Progenitor cell of endocrine pancreas (in vitro differentiated cells): ENCODE measurements at regions not wholly inside any gene's neighbourhood (a gene's known extent, or its start where the extent isn't known, plus 50 kb on each side); places are given as distances from the start of the nearest gene placed in this dataset.

Experiments used
- DNase-seq: peaks from one replicate; pipeline ENCODE4 v3.0.0; 2021; ENCODE audit warnings: low spot score; ENCODE audit not compliant: unreplicated experiment
- H3K27ac Mint-ChIP-seq: 2 replicates; pipeline ENCODE4 v1.8.0; 2021; ENCODE audit warnings: mild to moderate bottlenecking, moderate library complexity, mixed read lengths
- H3K27me3 Mint-ChIP-seq: 2 replicates; pipeline ENCODE4 v1.8.0; 2021; ENCODE audit warnings: mixed read lengths
- H3K36me3 Mint-ChIP-seq: 2 replicates; pipeline ENCODE4 v1.8.0; 2022; ENCODE audit warnings: mixed read lengths; ENCODE audit not compliant: insufficient read depth
- H3K4me1 Mint-ChIP-seq: 2 replicates; pipeline ENCODE4 v1.8.0; 2021; ENCODE audit warnings: low read depth, mixed read lengths
- H3K4me3 Mint-ChIP-seq: 2 replicates; pipeline ENCODE4 v1.8.0; 2021; ENCODE audit warnings: low read depth, mild to moderate bottlenecking, moderate library complexity, mixed read lengths
- H3K9me3 Mint-ChIP-seq: 2 replicates; pipeline ENCODE4 v1.8.0; 2021; ENCODE audit warnings: low read depth, mixed read lengths
- CTCF ChIP-seq: fragments of 200-600 bp; sonication (generic); IDR thresholded peaks from one replicate; pipeline ENCODE4 v1.5.0; 2021; ENCODE audit warnings: antibody characterized with exemption, mild to moderate bottlenecking; ENCODE audit not compliant: unreplicated experiment

- H3K4me1 Mint-ChIP-seq: no peaks in the 10 kb centered on the region
- H3K9me3 Mint-ChIP-seq: peaks cover 5% of the 10 kb centered on the region
- no peak overlapping the region for H3K4me3 Mint-ChIP-seq
- H3K27me3 Mint-ChIP-seq: no peaks in the 10 kb centered on the region
- DNase-seq: no peak
- no peak overlapping the region for H3K27ac Mint-ChIP-seq
- no peaks in the 10 kb centered on the region for H3K36me3 Mint-ChIP-seq
- TF ChIP-seq CTCF: no peak
Measured at GRCh38 chr13:105105471-105105870, 1430.0 kb downstream of the EFNB2 start.

DNA sequence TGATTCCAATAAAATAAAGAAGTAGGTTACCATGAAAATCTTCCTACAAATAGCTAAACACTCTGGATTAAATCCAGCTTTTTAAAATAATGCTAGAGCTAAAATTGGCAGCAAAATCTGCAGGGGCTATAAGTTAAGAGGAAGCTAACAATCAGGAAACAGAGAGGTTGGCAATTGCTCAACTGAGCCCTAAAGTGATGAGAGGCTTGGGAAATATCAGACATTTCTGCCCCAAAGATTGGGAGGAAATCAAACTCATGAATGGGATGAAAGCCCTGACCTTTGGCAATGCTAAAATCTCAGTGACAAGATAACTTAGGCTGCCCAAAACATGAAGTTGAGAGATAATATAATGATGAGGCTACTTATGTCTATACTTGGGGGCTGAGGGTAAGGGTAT, 1437.9 kb downstream of the EFNB2 start:
- Mint-ChIP-seq H3K36me3 (no peaks in the 10 kb centered on the region), H3K9me3 (no peaks in the 10 kb centered on the region)
- no peak for TF ChIP-seq CTCF

DNA sequence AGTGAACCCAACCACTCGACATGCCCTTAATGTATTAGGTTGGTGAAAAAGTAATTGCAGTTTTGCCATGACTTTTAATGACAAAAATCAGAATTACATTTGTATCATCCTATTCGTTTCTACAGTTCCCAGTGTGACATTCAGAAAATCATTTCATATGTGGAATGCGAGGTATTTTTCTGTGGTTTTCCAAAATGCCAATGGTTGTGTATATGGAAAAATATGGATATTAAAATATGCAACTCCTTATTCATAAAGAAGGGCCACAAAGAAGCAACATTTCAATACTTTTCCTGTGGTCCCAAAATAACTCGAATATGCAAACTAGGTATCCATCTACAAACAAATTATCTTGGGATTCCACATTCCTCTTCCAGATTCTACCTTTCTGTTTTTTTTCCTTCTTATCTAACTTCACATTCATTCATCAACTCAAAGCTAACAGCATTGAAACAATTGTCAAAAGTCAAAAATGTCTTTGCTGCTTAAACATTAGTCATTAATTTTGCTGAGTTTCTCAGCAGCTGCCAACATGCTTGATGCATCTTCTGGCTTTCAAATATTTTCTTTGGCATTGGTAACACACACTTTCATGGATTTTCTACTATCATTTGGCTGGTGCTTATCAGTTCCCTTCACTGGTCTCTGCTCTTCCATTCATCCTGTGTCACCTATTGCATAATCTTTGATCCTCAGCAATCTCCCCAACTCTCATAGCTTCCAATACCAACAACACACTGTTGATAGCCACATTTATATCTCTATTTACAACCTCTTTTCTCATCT, 1445.4 kb downstream of the EFNB2 start:
- no peak for TF ChIP-seq CTCF
- Mint-ChIP-seq H3K27ac (no peak overlapping the region), H3K4me1 (no peaks in the 10 kb centered on the region), H3K9me3 (no peaks in the 10 kb centered on the region), H3K36me3 (no peaks in the 10 kb centered on the region), H3K27me3 (no peaks in the 10 kb centered on the region), H3K4me3 (no peak overlapping the region)
- DNase-seq: no peak

More for the DNA sequence above, 1437.9 kb downstream of the EFNB2 start:
- H3K4me3 Mint-ChIP-seq: no peak overlapping the region
- no peak for DNase-seq
- H3K27me3 Mint-ChIP-seq: no peaks in the 10 kb centered on the region
- H3K27ac Mint-ChIP-seq: no peak overlapping the region
- H3K4me1 Mint-ChIP-seq: no peaks in the 10 kb centered on the region

DNA sequence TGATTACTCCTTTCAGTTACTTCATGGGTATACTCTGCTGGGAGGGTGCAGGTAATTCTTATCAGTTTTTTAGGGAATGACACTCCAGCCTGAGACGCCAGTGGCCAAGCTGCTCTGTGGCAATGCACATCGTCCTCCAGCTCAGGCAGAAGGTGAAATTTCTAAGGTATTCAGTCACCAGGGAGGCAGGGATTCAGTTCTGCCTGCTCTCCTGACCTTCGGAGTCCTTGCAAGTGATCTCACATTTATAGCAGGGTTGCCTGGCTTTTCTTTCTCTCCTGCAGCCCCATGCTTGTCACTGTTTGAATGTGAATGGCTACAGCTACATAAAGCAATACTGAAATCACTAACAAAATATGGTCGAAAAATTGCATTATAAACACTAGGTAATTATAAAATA, 1447.5 kb downstream of the EFNB2 start:
- Mint-ChIP-seq H3K27me3 (no peaks in the 10 kb centered on the region), H3K36me3 (no peaks in the 10 kb centered on the region), H3K4me1 (no peaks in the 10 kb centered on the region), H3K9me3 (no peaks in the 10 kb centered on the region), H3K27ac (no peak overlapping the region), H3K4me3 (no peak overlapping the region)
- no peak for TF ChIP-seq CTCF
- no peak for DNase-seq

DNA sequence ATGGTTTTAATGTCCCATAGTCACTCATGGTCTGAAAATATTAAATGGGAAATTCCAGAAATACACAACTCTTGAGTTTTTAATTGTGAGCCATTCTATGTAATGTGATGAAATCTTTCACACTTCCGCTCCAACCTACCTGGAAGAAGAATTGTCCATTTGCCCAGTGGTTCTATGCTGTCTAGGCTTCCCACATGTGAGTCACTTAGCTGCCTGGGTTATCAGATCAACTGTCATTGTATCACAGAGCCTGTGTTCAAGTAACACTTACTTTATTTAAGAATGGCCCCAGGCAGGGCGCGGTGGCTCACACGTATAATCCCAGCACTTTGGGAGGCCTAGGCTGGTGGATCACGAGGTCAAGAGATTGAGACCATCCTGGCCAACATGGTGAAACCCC, 1450.5 kb downstream of the EFNB2 start:
- H3K4me1 Mint-ChIP-seq: no peaks in the 10 kb centered on the region
- TF ChIP-seq CTCF: no peak
- no peak overlapping the region for H3K27ac Mint-ChIP-seq
- H3K27me3 Mint-ChIP-seq: no peaks in the 10 kb centered on the region
- H3K9me3 Mint-ChIP-seq: no peaks in the 10 kb centered on the region
- no peaks in the 10 kb centered on the region for H3K36me3 Mint-ChIP-seq
- no peak for DNase-seq
- no peak overlapping the region for H3K4me3 Mint-ChIP-seq
